Mesenchymal stem cell (in vitro differentiated cells and primary cell): ENCODE measurements at regions not wholly inside any gene's neighbourhood (a gene's known extent, or its start where the extent isn't known, plus 50 kb on each side); places are given as distances from the start of the nearest gene placed in this dataset.
"Not testable (repeated sequence)": the region's sequence is repeated elsewhere in the genome, so short reads cannot be mapped to it uniquely, and the experiment has no call there.

Experiments used
- DNase-seq: peaks from one replicate; pipeline ENCODE4 v3.0.0-alpha.2; 2013
- H2AFZ ChIP-seq: one replicate; pipeline ENCODE4 v1.6.1; 2013; ENCODE audit warnings: low read depth, mild to moderate bottlenecking, control low read depth, inconsistent platforms, low read length, moderate library complexity
- H2AK5ac ChIP-seq: 2 replicates; pipeline ENCODE4 v1.6.1; 2013; ENCODE audit warnings: low read length, moderate library complexity, mild to moderate bottlenecking, inconsistent platforms; ENCODE audit not compliant: severe bottlenecking
- H2BK120ac ChIP-seq: one replicate; pipeline ENCODE4 v1.6.1; 2013; ENCODE audit warnings: low read depth, mild to moderate bottlenecking, inconsistent platforms, low read length, moderate library complexity
- H2BK12ac ChIP-seq, 2 experiments: one replicate each; pipeline ENCODE4 v1.6.1; 2013; ENCODE audit warnings: inconsistent platforms in 2 of 2, low read length in 2 of 2, mild to moderate bottlenecking in 2 of 2, moderate library complexity in 2 of 2, control low read depth in 1 of 2
- H2BK15ac ChIP-seq: one replicate; pipeline ENCODE4 v1.6.1; 2013; ENCODE audit warnings: mild to moderate bottlenecking, low read depth, inconsistent platforms; ENCODE audit not compliant: poor library complexity, severe bottlenecking
- H2BK5ac ChIP-seq: 2 replicates; pipeline ENCODE4 v1.6.1; 2013; ENCODE audit warnings: low read depth, mild to moderate bottlenecking, low read length, control low read depth, inconsistent platforms; ENCODE audit not compliant: poor library complexity, severe bottlenecking
- H3K14ac ChIP-seq, 2 experiments: one replicate each; pipeline ENCODE4 v1.6.1; 2013; ENCODE audit warnings: inconsistent platforms in 2 of 2, low read length in 2 of 2, control low read depth in 1 of 2, mild to moderate bottlenecking in 1 of 2, moderate library complexity in 1 of 2
- H3K18ac ChIP-seq, 2 experiments: one replicate each; pipeline ENCODE4 v1.6.1; 2013; ENCODE audit warnings: inconsistent platforms in 2 of 2, low read length in 2 of 2, control low read depth in 1 of 2, low read depth in 1 of 2, mild to moderate bottlenecking in 1 of 2
- H3K23ac ChIP-seq, 2 experiments: one replicate each; pipeline ENCODE4 v1.6.1; 2013; ENCODE audit warnings: inconsistent platforms in 2 of 2, low read length in 2 of 2, mild to moderate bottlenecking in 2 of 2, moderate library complexity in 2 of 2, control low read depth in 1 of 2
- H3K27ac ChIP-seq: 2 replicates; pipeline ENCODE4 v1.5.1; 2013; ENCODE audit warnings: mild to moderate bottlenecking, moderate library complexity, low read length, control low read depth, inconsistent platforms; ENCODE audit not compliant: poor library complexity, severe bottlenecking
- H3K27me3 ChIP-seq, 2 experiments: 2 replicates each; pipeline versions ENCODE4 v1.6.1 to v1.7.0; 2013; ENCODE audit warnings: low read length in 2 of 2, mild to moderate bottlenecking in 2 of 2, moderate library complexity in 2 of 2, control low read depth in 1 of 2, inconsistent platforms in 1 of 2; ENCODE audit not compliant: control insufficient read depth in 1 of 2, insufficient read depth in 1 of 2
- H3K36me3 ChIP-seq, 2 experiments: 2 replicates each; pipeline versions ENCODE4 v1.6.1 to v1.7.0; 2013; ENCODE audit warnings: low read length in 2 of 2, control low read depth in 1 of 2, inconsistent platforms in 1 of 2, low read depth in 1 of 2, mild to moderate bottlenecking in 1 of 2; ENCODE audit not compliant: insufficient read depth in 2 of 2, control insufficient read depth in 1 of 2
- H3K4ac ChIP-seq, 2 experiments: one replicate each; pipeline ENCODE4 v1.6.1; 2013; ENCODE audit warnings: inconsistent platforms in 2 of 2, low read length in 2 of 2, mild to moderate bottlenecking in 2 of 2, moderate library complexity in 2 of 2, control low read depth in 1 of 2, low read depth in 1 of 2
- H3K4me1 ChIP-seq: 2 replicates; pipeline ENCODE4 v1.6.1; 2013; ENCODE audit warnings: low read depth, low read length, control low read depth; ENCODE audit not compliant: control insufficient read depth, insufficient read depth
- H3K4me2 ChIP-seq: 2 replicates; pipeline ENCODE4 v1.6.1; 2013; ENCODE audit warnings: low read length, mild to moderate bottlenecking, inconsistent platforms; ENCODE audit not compliant: poor library complexity, severe bottlenecking
- H3K4me3 ChIP-seq, 2 experiments: 2 replicates each; pipeline versions ENCODE4 v1.5.1 to v1.7.0; 2013; ENCODE audit warnings: low read length in 2 of 2, mild to moderate bottlenecking in 2 of 2, control low read depth in 1 of 2, low read depth in 1 of 2; ENCODE audit not compliant: insufficient read depth in 1 of 2
- H3K79me1 ChIP-seq: replicated peaks from 2 replicates; pipeline ENCODE4 v1.6.1; 2013; ENCODE audit warnings: mild to moderate bottlenecking, control low read depth, low read length, inconsistent platforms; ENCODE audit not compliant: poor library complexity, severe bottlenecking
- H3K9ac ChIP-seq: 2 replicates; pipeline ENCODE4 v1.7.0; 2013; ENCODE audit warnings: mild to moderate bottlenecking, low read length, moderate library complexity
- H3K9me3 ChIP-seq: 2 replicates; pipeline ENCODE4 v1.7.0; 2013; ENCODE audit warnings: mild to moderate bottlenecking, low read length; ENCODE audit not compliant: control insufficient read depth
- H4K8ac ChIP-seq: one replicate; pipeline ENCODE4 v1.6.1; 2013; ENCODE audit warnings: inconsistent platforms, mild to moderate bottlenecking, low read length, moderate library complexity
- H4K91ac ChIP-seq: one replicate; pipeline ENCODE4 v1.6.1; 2013; ENCODE audit warnings: mild to moderate bottlenecking, low read length, inconsistent platforms
- WGBS: methylation state at CpG from one replicate; pipeline ENCODE4 v1.1.7; 2013; ENCODE audit warnings: mixed read lengths; 5-methylcytosine and 5-hydroxymethylcytosine counted together

GRCh38 chr2:32884346-32884745 lies 62.4 kb upstream of the LTBP1 start:
- H2BK12ac ChIP-seq = no peak overlapping the region
- H3K9ac ChIP-seq = no peak overlapping the region
- no peak for DNase-seq
- H3K4me2 ChIP-seq = no peak overlapping the region
- H3K9me3 ChIP-seq = peaks cover 7% of the 10 kb centered on the region
- H2BK120ac ChIP-seq = no peak overlapping the region
- H3K18ac ChIP-seq = no peak overlapping the region
- H2BK5ac ChIP-seq = no peak overlapping the region
- no peak overlapping the region for H3K4ac ChIP-seq
- H2AFZ ChIP-seq = no peak overlapping the region
- H3K4me1 ChIP-seq = no peaks in the 10 kb centered on the region
- peaks cover 0 to 8% of the 10 kb centered on the region in 2 experiments for H3K27me3 ChIP-seq
- H3K23ac ChIP-seq = no peak overlapping the region
- H2BK15ac ChIP-seq = no peak overlapping the region
- no peak overlapping the region for H2AK5ac ChIP-seq
- no CpG with 5 or more reads among the region's 2 CpGs for WGBS
- H3K79me1 ChIP-seq = no peaks in the 10 kb centered on the region
- H4K8ac ChIP-seq = no peak overlapping the region
- H4K91ac ChIP-seq = no peak overlapping the region
- H3K27ac ChIP-seq = no peak overlapping the region
- H3K36me3 ChIP-seq = no peaks in the 10 kb centered on the region
- H3K14ac ChIP-seq = no peak overlapping the region
- no peak overlapping the region for H3K4me3 ChIP-seq

GRCh38 chr2:32886397-32887055 lies 60.2 kb upstream of the LTBP1 start:
- H2BK15ac ChIP-seq, DNase-seq, H2AK5ac ChIP-seq, H3K4me3 ChIP-seq, H3K18ac ChIP-seq, H4K91ac ChIP-seq, H4K8ac ChIP-seq, H2BK12ac ChIP-seq, H3K4ac ChIP-seq, H3K27ac ChIP-seq, H3K23ac ChIP-seq, H3K79me1 ChIP-seq, H3K4me2 ChIP-seq, H2BK120ac ChIP-seq, H3K9ac ChIP-seq, H3K27me3 ChIP-seq, H2BK5ac ChIP-seq, H2AFZ ChIP-seq, H3K4me1 ChIP-seq, H3K36me3 ChIP-seq: not testable (repeated sequence)
- peak overlapping the region in 1 of 2 experiments; percentile 86 for H3K14ac ChIP-seq
- peaks cover 18% of the 10 kb centered on the region for H3K9me3 ChIP-seq
- WGBS = 96% methylated on average over 34 of the region's 34 CpGs

GRCh38 chr2:32887125-32887524 lies 59.6 kb upstream of the LTBP1 start:
- H3K79me1 ChIP-seq = no peaks in the 10 kb centered on the region
- H3K27ac ChIP-seq = no peak overlapping the region
- H3K23ac ChIP-seq = no peak overlapping the region
- H3K9ac ChIP-seq = no peak overlapping the region
- WGBS = no CpG with 5 or more reads among the region's 2 CpGs
- no peak overlapping the region for H2AK5ac ChIP-seq
- no peak overlapping the region for H2BK15ac ChIP-seq
- H2BK120ac ChIP-seq = no peak overlapping the region
- H3K18ac ChIP-seq = no peak overlapping the region
- H3K4ac ChIP-seq = no peak overlapping the region
- H3K4me2 ChIP-seq = no peak overlapping the region
- H3K4me3 ChIP-seq = no peak overlapping the region
- H3K14ac ChIP-seq = peak overlapping the region in 1 of 2 experiments; percentile 65
- DNase-seq = no peak
- H3K4me1 ChIP-seq = no peaks in the 10 kb centered on the region
- peaks cover 0 to 8% of the 10 kb centered on the region in 2 experiments for H3K27me3 ChIP-seq
- no peak overlapping the region for H2BK5ac ChIP-seq
- peaks cover 18% of the 10 kb centered on the region for H3K9me3 ChIP-seq
- H2AFZ ChIP-seq = no peak overlapping the region
- no peaks in the 10 kb centered on the region for H3K36me3 ChIP-seq
- H4K8ac ChIP-seq = no peak overlapping the region
- no peak overlapping the region for H4K91ac ChIP-seq
- H2BK12ac ChIP-seq = no peak overlapping the region

- no peak overlapping the region for H3K9ac ChIP-seq
- no peaks in the 10 kb centered on the region for H3K4me1 ChIP-seq
- WGBS = 89% methylated on average over 3 of the region's 4 CpGs
- no peak overlapping the region for H2BK5ac ChIP-seq
- H4K91ac ChIP-seq = no peak overlapping the region
- no peak overlapping the region for H3K4ac ChIP-seq
- peaks cover 11% of the 10 kb centered on the region for H3K9me3 ChIP-seq
- no peak overlapping the region for H2BK12ac ChIP-seq
- no peak overlapping the region for H3K27ac ChIP-seq
- no peak overlapping the region for H4K8ac ChIP-seq
- H3K79me1 ChIP-seq = no peaks in the 10 kb centered on the region
- H3K14ac ChIP-seq = no peak overlapping the region
- H2AFZ ChIP-seq = no peak overlapping the region
- no peak overlapping the region for H2BK120ac ChIP-seq
- no peak overlapping the region for H2BK15ac ChIP-seq
- H3K18ac ChIP-seq = no peak overlapping the region
- no peak overlapping the region for H3K23ac ChIP-seq
- H3K36me3 ChIP-seq = no peaks in the 10 kb centered on the region
- no peak overlapping the region for H3K4me3 ChIP-seq
- no peak overlapping the region for H2AK5ac ChIP-seq
- H3K27me3 ChIP-seq = peaks cover 0 to 17% of the 10 kb centered on the region in 2 experiments
- H3K4me2 ChIP-seq = no peak overlapping the region
- no peak for DNase-seq
Observed at GRCh38 chr2:32894119-32894728, 52.5 kb upstream of the LTBP1 start.
